Suppressor macrophage treated with lipopolysaccharide for 4 hours (primary cell): ENCODE measurements at regions not wholly inside any gene's neighbourhood (a gene's known extent, or its start where the extent isn't known, plus 50 kb on each side); places are given as distances from the start of the nearest gene placed in this dataset.
"Not testable (repeated sequence)": the region's sequence is repeated elsewhere in the genome, so short reads cannot be mapped to it uniquely, and the experiment has no call there.

Experiments
- DNase-seq: peaks from one replicate; pipeline ENCODE4 v3.0.0-alpha.2; 2020

DNA sequence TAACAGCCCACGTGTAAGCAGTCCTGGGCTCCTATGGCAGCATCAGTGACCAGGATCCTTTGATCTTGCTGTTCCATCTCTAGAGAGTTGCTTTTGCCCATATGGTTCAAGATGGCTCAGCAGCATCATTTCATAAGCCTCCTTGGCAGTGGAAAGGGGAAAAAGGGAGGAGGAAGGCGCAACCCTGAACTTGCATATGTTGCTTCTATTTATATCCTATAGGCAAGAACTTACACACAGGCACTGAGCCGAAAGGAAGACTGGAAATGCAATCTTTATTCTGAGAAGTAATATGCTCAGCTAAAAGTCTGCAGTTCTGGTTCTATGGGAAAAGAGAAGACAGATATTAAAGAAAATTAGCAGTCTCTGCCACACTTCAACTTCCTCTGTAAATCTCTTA is 167.7 kb upstream of the PLXNC1 start:
- no peak for DNase-seq

- DNase-seq = no peak
Observed at GRCh38 chr12:93981411-93981810, 167.0 kb upstream of the PLXNC1 start.

DNA sequence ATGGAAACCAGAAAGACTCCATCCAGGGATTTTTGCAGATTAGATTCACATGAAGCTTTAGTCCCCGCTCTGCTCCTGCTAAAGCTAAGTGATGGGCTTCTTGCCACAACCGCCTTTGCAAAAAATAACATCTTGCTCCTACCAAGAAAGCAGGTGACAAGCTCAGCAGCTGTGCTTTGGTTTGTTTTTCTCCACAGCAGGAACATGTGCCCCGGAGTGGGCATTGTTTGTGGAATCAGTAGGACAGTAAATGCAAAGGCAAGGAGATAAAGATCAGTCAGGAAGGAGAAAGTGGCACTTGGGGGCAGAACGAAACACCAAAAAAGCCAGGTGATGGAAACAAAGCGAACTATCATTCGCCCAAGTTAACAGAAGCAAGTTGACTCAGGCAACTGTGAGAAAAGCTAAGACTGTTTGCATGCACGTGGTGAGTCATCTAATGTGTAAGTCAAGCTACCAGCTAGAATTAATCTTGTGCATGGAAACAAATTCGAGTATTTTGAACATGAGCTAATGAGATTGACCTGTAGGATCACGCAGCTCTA is 165.5 kb upstream of the PLXNC1 start:
- no peak for DNase-seq

DNA sequence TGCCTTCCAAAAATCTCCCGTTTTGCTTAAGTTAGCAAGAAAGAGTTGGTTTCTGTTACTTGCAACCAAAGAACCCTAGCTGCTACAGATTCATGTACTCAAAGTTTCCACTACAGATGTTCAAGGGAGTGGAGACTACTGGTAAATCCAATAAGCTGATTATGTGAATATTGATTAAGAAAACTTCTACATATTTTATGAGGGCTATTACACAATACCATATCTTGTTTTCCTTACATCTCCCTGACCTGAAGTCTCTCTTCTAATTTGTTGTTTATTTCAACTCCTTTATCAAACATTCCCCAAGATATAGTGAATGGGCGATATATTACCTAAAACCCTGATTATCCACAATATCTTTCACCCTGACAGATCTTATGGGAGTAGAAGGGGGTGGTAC is 164.4 kb upstream of the PLXNC1 start:
- no peak for DNase-seq

DNA sequence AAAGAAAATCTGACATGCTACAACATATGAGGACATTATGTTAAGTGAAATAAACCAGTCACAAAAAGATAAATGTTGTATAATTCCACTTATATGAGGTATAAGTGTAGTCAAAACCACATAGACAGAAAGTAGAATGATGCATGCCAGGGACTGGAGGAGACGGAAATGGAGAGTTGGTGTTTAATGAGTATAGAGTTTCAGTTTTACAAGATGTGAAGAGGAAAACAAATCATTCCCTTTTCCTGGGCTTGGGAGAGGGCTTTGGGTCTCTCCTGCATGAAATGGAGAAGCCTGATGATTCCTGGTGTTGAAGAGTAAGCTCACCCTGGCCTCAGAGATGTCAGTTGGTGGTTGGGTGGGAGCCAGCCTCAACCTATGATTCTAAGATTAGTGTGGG is 158.4 kb upstream of the PLXNC1 start:
- no peak for DNase-seq

GRCh38 chr12:93990832-93991803 is 157.3 kb upstream of the PLXNC1 start:
- no peak for DNase-seq

DNA sequence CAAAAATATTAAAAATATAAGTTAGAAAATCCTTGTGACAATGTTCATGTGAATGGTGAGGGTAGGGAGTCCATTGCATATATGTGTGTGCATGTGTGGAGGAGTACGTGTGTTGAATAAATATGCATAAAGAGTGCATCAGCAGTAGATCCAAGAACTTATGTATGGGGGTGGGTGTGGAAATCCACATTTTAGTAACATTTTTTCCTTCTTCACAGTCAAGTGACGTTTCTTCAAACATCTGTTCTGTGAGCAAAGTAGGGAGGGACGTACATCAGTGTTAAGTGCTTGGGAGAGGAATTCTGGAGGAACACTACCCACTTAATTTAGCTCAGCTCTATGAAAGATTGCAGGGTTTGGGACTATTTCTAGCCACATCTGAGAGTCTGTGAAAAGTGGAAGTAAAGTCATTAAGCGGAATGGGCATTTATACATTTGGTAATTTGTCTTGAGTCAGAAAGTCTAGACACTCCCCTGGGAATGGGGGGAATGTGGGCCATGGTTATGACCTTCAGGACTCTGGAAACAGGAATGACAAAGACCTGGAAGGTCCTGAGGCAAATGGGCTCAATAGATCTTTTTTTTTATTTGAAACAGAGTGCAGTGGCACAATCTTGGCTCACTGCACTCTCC is 156.4 kb upstream of the PLXNC1 start:
- no peak for DNase-seq

DNA sequence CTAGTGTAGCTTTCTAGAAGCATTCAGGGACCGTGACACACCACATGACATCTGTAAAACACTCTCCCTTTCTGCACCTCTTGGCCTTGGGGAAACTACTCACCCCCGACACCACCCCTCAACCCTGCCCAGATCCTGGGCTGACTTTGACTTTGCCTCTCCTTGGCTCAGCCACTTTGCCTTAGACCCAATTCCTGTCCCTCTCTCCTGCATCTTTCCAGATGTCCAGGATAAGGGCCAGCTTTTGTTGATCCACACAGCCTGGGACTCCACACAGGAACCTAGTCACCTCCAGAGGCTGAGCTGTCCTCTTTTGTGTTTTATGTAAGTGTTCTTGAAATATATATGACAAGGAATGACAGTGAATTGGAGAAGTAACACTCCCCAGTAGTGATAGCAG is 153.7 kb upstream of the PLXNC1 start:
- no peak for DNase-seq

GRCh38 chr12:93996321-93996720 is 152.1 kb upstream of the PLXNC1 start:
- DNase-seq = no peak

DNA sequence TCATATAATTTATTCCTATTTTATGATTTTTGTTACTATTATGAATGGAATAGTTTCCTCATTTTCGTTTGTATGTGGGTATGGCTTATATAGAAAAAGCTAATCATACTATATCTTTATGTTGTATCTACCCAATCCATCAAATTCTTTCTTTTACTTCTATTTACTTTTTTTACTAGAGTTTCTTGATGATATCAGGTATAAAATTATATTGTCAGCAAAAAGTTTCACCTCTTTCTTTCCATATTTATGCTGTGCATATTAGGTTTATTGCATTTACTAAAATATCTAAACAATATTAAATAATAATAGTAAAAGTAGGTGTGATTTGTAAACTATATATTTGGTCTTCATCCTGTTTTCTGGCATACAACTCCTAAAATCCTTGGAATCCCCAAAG is 146.7 kb upstream of the PLXNC1 start:
- no peak for DNase-seq

GRCh38 chr12:94002925-94003324 is 145.5 kb upstream of the PLXNC1 start:
- DNase-seq = not testable (repeated sequence)

DNA sequence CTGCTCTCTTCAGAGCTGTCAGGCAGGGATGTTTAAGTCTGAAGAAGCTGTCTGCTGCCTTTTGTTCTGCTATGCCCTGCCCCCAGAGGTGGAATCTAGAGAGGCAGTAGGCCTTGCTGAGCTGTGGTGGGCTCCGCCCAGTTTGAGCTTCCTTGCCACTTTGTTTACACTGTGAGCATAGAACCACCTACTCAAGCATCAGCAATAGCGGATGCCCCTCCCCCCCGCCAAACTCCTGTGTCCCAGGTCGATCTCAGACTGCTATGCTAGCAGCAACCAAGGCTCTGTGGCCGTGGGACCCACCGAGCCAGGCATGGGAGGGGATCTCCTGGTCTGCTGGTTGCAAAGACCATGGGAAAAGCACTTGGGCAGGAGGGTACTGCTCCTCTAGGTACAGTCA is 140.5 kb upstream of the PLXNC1 start:
- not testable (repeated sequence) for DNase-seq

DNA sequence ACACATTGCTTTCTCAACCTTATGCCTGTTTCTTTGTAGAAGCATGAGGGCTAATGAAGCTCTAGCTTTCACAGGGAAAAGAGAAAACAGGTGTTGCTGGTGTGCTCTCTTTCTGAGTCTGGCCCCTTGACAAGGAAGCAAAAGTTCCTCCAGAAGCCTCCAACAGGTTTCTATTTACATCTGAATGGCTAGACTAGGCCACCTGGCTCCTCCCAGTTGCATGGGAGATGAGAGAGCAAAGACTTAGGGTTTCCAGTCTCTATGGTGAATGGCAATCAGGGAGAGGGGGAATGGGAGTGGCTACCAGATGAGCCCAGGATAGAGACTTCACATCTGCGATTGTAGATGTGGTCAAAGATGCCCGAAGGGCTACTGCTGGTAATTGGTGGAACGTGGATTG is 138.1 kb upstream of the PLXNC1 start:
- no peak for DNase-seq

DNA sequence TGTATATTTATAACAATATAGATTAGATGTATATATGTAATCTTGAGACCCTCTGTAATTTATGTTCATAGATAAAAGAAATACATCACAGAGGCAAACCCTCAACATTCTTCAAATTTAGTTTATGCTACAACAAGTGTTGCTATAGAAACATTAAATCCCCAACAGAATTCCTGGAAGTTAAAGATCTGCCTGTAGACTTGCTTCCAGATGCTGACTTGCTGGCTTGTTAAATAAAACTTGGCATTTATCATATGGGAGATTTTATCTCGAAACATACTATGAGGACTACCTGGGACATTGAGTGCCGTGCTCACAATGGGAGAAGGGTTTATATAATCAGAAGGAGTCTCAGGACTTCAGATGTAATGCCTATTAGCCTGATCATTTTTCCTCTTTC is 136.3 kb upstream of the PLXNC1 start:
- no peak for DNase-seq

GRCh38 chr12:94012590-94012989 is 135.8 kb upstream of the PLXNC1 start:
- peak; percentile 11 for DNase-seq

- DNase-seq = not testable (repeated sequence)
Observed at GRCh38 chr12:94017247-94017646, 131.1 kb upstream of the PLXNC1 start.

DNA sequence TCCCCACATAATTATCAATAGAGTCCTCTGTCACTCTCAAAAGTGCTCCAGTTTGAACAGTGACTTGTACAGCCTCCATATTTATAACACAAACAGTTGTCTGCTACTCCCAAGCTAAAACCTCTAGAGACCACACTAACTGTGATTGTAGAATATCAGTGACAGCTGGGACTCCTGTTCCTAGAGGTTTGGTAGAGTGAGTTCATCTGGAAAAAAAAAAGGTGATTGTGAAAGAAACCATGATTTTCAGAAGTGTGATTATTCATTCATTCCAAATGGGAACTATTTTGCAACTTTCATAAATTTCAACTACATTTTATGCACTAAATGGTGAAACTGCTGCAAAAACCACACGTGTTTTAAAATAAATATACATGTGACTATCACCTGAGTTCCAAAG is 128.0 kb upstream of the PLXNC1 start:
- peak; percentile 12 for DNase-seq

DNA sequence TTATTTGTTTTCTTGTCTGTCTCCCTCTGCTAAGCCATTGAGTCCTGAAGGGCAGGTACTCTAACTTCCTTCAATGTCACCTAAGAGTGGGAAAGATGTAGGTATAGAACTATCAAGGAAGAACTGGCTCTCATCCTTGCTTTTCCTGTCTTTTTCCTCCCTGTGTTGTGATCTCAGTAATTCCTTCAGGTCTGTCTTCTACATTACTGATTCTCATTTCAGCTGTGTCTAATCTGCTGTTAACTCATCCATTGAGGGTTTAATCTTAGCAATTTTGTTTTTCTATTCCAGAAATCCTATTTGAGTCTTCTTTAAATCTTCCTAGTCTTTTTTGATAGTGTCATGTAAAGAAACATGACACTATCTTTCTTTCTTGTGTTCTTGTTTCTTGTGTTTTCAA is 124.5 kb upstream of the PLXNC1 start:
- DNase-seq = no peak

- no peak for DNase-seq
Observed at GRCh38 chr12:94025068-94025467, 123.3 kb upstream of the PLXNC1 start.

DNA sequence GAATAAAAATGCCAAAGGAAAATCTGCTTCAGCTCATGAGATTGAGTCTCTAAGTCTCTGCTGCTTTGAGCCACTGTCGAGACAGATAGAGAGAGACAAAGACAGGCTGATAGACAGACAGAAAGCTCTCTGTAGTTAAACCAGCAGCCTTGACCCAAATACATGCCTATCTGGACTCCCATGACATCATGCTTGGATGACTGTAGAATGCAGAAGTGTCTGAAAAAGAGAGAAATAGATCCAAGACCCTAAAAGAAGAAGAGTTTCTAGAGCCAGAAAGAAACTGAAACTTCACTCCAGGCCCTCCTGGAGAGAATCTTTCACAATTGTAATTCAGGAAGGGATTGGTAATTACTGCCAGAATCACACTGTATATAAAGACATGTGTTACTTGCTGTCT is 122.6 kb upstream of the PLXNC1 start:
- peak; percentile 79 for DNase-seq

- DNase-seq = no peak
Observed at GRCh38 chr12:94026596-94026995, 121.8 kb upstream of the PLXNC1 start.

- DNase-seq = no peak
Observed at GRCh38 chr12:94027561-94027960, 120.8 kb upstream of the PLXNC1 start.

DNA sequence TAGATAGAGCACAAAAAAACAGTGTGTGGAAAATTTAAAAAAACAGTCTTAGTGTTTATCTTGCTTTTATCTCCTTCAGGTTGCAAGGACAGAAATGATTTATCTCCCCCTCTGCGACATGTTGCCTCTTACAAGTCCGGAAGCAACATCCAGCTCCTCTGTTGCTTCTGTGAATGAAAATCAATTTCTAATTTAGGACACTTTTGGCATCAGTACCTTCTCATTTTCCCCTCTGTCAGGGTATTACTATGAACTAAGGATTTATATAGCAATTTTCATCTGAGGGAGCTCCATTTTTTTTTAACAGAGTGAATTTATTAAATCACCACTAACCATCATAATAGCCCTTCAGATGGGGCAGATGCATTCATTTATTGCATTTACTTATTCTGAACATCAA is 116.6 kb upstream of the PLXNC1 start:
- DNase-seq = no peak

- DNase-seq = no peak
Observed at GRCh38 chr12:94032368-94032767, 116.0 kb upstream of the PLXNC1 start.
